GM18507 (cell line): ENCODE measurements at regions not wholly inside any gene's neighbourhood (a gene's known extent, or its start where the extent isn't known, plus 50 kb on each side); places are given as distances from the start of the nearest gene placed in this dataset.

Experiments used
- DNase-seq: peaks from one replicate; pipeline ENCODE4 v3.0.0; 2011; ENCODE audit warnings: low read depth; ENCODE audit not compliant: insufficient read length; ENCODE audit errors: extremely low spot score
- FAIRE-seq: peaks from 2 replicates; lab custom pipeline; 2011; peaks lifted over from hg19 to GRCh38; lab: Jason Lieb, UNC

- FAIRE-seq (no peak), DNase-seq (no peak)
Observed at GRCh38 chr9:90012949-90013348, 408.1 kb downstream of the GADD45G start.

DNA sequence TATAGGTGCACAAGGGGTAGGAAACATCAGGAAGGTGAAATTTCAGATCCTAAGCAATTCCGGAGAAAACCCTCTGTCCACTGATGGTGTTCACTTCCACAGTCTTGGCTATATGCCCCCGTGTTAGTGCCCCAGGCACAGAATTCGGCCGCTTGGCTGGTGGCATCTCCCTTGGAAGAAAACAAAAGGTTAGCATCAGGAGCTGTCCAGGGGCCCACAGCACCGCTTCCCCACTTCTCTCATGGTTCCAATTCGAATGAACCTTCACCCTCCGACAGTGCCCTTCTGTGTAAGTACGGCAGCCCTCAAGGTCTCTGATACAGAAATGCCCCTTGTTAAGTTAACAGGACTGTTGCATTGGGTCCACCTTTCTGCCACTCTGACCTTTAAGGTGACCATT lies 409.0 kb downstream of the GADD45G start:
- DNase-seq (no peak), FAIRE-seq (no peak)

GRCh38 chr9:90014421-90014820 lies 409.6 kb downstream of the GADD45G start:
- FAIRE-seq: no peak
- DNase-seq: no peak

DNA sequence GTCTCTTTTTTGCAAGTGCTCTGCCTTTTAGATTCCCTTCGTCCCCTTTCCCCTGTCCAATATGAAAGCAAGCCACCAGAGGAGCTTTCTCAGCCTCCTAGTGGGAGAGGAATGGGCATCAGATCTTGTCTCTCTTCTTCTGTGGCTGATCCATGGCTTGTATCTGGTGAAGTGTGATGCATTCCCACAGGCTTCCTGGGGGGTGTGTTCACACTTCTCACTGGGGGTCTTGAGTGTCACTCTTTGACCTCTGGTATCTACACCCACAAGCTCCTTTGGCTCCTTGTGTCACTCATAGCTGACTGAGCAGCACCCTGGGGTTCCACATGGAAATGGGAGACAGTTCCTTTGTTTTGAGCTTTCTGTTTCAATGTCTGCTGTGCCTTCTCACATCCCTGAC lies 411.5 kb downstream of the GADD45G start:
- no peak for DNase-seq
- no peak for FAIRE-seq

GRCh38 chr9:90017679-90018078 lies 412.9 kb downstream of the GADD45G start:
- FAIRE-seq: no peak
- DNase-seq: no peak

- FAIRE-seq: no peak
Observed at GRCh38 chr9:90018688-90019087, 413.9 kb downstream of the GADD45G start.

DNA sequence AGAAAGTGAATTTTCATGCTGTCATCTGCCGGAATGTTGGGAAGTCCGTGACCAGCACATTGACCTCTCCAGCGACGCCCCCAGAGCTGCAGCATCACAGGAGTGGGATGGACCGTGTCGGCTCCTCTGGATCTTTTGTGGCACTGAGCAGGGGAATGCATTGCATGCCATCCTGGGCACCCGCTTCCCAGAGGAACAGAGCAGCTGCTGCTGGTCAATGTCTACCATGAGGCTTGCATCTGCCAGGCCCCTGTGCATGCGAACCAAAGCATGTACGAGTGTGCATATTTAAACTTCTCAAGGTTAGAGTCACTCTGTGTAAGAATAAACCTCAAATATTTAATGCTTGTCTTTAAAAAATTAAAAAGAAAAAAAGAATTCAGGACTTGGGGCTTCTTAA lies 414.8 kb downstream of the GADD45G start:
- FAIRE-seq: no peak
- no peak for DNase-seq

More at GRCh38 chr9:90018688-90019087, 413.9 kb downstream of the GADD45G start:
- DNase-seq: no peak

- DNase-seq (no peak), FAIRE-seq (no peak)
Observed at GRCh38 chr9:90020276-90020871, 415.6 kb downstream of the GADD45G start.

GRCh38 chr9:90021216-90021906 lies 416.5 kb downstream of the GADD45G start:
- DNase-seq (no peak), FAIRE-seq (no peak)

DNA sequence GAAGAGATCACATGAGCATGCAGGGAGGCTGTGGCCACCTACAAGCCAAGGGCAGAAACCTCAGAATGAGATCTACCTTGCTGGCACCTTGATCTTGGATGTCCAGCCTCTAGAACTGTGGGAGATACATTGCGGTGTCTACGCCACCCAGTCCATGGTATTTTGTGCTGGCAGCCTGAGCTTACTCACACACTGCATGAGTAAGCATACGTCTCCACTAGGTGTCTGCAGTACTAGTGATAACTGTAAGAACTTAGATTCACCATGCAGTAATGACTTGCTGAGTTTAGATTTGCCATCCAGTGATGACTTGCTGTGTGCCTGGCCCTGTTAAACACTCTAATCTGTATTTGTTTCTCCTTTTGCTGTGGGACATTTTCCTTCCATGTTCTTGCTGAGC lies 417.7 kb downstream of the GADD45G start:
- no peak for FAIRE-seq
- DNase-seq: no peak

DNA sequence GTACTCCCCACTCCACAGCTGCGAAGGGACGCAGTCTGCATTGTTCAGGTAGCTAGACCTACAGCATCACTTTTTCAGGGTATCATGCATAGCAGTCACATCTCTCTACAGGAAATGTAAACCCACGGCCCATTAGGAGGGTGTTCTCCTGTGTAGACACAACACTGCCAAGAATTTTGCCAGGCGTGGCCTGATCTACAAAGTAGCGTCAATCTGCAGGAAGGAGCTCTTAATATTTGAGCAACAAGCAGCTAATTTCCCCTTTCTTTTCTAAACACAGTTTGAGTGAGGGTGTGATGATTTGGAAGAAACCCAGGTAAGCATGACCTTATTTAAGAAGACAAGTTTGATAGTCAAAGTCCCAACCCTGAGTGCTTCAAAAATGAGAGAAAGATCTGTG lies 419.0 kb downstream of the GADD45G start:
- no peak for FAIRE-seq
- no peak for DNase-seq

- no peak for FAIRE-seq
Observed at GRCh38 chr9:90024409-90024808, 419.6 kb downstream of the GADD45G start.

GRCh38 chr9:90024823-90025222 lies 420.0 kb downstream of the GADD45G start:
- no peak for FAIRE-seq
- DNase-seq: no peak

More at GRCh38 chr9:90024409-90024808, 419.6 kb downstream of the GADD45G start:
- no peak for DNase-seq

DNA sequence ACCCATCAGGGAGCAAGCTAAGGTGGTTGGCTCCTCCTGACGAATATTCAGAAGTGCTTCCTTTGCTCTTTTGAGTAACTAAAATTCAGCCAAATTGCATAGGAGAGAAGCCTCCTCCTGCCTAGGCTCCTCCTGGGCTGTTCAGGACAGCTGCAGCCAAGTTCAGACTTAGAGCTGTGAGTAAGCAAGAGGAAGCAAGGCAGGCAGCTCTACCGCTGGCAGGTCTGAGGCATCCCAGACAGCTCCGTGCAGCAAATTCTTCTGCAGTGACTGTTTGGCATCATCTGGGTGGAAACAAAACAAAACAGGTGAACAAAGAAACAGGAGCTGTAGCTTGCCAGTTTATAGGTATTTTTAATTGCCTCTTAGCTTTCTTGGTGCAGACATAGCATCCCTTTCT lies 421.0 kb downstream of the GADD45G start:
- no peak for DNase-seq
- no peak for FAIRE-seq

GRCh38 chr9:90027296-90027790 lies 422.5 kb downstream of the GADD45G start:
- FAIRE-seq: no peak
- DNase-seq: no peak

DNA sequence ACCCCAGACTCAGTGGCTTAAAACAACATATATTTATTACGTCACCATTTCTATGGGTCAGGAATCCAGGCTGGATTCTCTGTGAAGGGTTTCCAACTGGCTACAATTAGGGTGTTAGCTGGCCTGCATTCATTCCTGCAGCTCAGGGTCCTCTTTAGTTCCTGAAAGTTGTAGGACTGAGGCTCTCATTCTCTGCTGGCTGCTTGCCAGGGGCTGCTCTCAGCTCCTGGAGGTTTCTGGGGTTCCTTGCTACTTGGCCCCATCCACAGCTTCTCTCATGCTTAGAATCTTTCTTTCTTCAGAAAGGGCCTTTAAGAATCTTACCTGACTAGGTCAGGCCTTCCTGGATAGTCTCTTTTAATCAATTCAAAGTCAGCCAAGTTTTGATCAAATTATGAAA lies 424.6 kb downstream of the GADD45G start:
- DNase-seq: no peak
- no peak for FAIRE-seq

GRCh38 chr9:90029996-90030395 lies 425.2 kb downstream of the GADD45G start:
- FAIRE-seq (no peak), DNase-seq (no peak)

DNA sequence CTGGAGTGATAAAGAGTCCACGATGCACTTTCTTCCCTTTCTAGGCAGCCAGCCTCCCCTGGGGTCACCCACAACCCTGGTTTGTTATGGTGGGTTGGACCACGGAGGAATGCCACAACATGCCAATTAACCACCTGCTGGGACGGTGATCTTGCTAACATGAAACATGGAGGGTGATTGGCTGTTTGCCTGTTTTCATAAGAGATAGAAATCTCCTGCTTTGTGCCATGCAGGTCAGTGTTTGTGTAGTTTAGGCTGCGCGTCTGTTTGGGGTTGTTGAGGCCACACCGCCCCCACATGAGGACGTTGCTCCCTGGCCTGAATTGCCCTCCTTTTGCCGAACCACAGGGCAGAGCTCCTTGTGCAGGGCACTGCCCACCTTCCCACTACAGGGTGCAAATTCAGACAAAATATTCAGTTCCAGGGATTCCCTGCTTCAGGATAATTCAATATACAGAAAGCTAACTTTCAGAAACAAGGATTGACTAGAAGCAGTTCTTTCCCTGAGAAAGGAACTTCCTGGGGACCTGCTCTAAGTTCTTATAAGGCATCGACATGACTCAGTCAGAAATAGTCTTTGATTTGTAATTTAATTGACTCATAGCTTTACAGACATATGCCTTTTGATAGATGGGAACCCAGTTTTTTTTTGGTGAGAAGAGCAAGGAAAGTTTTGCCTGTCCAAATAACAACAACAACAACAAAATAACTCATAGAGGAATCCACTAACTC lies 427.6 kb downstream of the GADD45G start:
- FAIRE-seq (no peak), DNase-seq (no peak)

DNA sequence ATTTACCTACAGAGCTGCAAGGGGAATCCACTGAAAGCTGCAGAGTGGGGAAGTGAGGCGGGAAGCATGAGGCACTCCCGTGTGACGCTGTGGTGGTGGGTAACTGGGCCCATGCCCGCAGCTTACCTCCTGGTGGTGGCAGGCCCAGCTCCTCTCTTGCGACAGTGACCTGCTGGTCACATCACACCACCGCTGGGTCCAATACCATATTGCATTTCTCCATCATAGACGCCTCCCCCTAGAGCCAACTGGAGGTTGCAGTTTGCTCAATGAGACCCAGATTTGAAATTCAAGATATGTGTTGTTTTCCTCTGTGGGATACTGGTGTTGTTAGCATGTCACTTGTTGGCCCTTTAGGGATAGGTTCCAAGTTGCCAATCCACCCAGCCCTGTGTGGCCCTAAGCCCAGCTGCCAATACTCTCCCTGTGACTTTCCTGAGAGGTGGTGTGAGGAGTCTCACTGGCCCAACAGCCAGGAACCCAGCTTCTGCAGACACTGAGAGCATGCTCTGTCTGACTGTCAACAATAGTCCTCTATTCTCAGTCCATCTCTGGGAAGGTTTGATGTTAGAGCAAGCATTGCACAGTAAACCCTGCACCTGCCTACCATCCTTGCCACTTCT lies 428.3 kb downstream of the GADD45G start:
- no peak for DNase-seq
- no peak for FAIRE-seq

- no peak for FAIRE-seq
- no peak for DNase-seq
Observed at GRCh38 chr9:90034071-90034470, 429.3 kb downstream of the GADD45G start.
